ENCODE measurements at regions not wholly inside any gene's neighbourhood (a gene's known extent, or its start where the extent isn't known, plus 50 kb on each side); places are given as distances from the start of the nearest gene placed in this dataset.

- H3K9me3 Mint-ChIP-seq, result peaks cover 4 to 28% (median 12%) of the 10 kb centered on the region in 7 donors
- H3K27me3 Mint-ChIP-seq, result no peaks in the 10 kb centered on the region
- no peak for ATAC-seq (ENCODE audit: low read depth in 2 of 2)
- H3K27ac ChIP-seq (ENCODE audit: insufficient read depth, low read length, poor library complexity, severe bottlenecking), result no peak overlapping the region
- no peaks in the 10 kb centered on the region for H3K27me3 ChIP-seq (ENCODE audit: control insufficient read depth, insufficient read depth, low read length)
- H3K4me1 Mint-ChIP-seq, result no peaks in the 10 kb centered on the region
- H3K4me3 Mint-ChIP-seq, result no peak overlapping the region
- no peak for DNase-seq
- H3K4me1 ChIP-seq (ENCODE audit: control insufficient read depth, insufficient read depth, low read length, poor library complexity, severe bottlenecking), result no peaks in the 10 kb centered on the region
- H3K27ac Mint-ChIP-seq, result no peak overlapping the region
- no peaks in the 10 kb centered on the region for H3K36me3 ChIP-seq (ENCODE audit: control insufficient read depth, insufficient read depth, low read length)
- H3K36me3 Mint-ChIP-seq, result no peaks in the 10 kb centered on the region
- H3K4me3 ChIP-seq (ENCODE audit: low read depth, low read length), result no peak overlapping the region
- H3K9me3 ChIP-seq (ENCODE audit: control insufficient read depth in 2 of 2, low read length in 2 of 2), result peaks cover 3 to 16% of the 10 kb centered on the region in 2 experiments
Observed at GRCh38 chr13:90518417-90518816, 829.1 kb upstream of the MIR17HG start.

GRCh38 chr13:90519157-90519556, 828.3 kb upstream of the MIR17HG start:
- Mint-ChIP-seq H3K4me3 (no peak overlapping the region), H3K27ac (no peak overlapping the region), H3K36me3 (no peaks in the 10 kb centered on the region), H3K9me3 (peaks cover 4 to 28% (median 12%) of the 10 kb centered on the region in 7 donors), H3K27me3 (no peaks in the 10 kb centered on the region), H3K4me1 (no peaks in the 10 kb centered on the region)
- peaks cover 3 to 16% of the 10 kb centered on the region in 2 experiments for H3K9me3 ChIP-seq (ENCODE audit: control insufficient read depth in 2 of 2, low read length in 2 of 2)
- no peak for DNase-seq
- no peak overlapping the region for H3K4me3 ChIP-seq (ENCODE audit: low read depth, low read length)
- H3K27ac ChIP-seq (ENCODE audit: insufficient read depth, low read length, poor library complexity, severe bottlenecking), result no peak overlapping the region
- H3K27me3 ChIP-seq (ENCODE audit: control insufficient read depth, insufficient read depth, low read length), result no peaks in the 10 kb centered on the region
- no peaks in the 10 kb centered on the region for H3K36me3 ChIP-seq (ENCODE audit: control insufficient read depth, insufficient read depth, low read length)
- H3K4me1 ChIP-seq (ENCODE audit: control insufficient read depth, insufficient read depth, low read length, poor library complexity, severe bottlenecking), result no peaks in the 10 kb centered on the region
- no peak for ATAC-seq (ENCODE audit: low read depth in 2 of 2)

- Histone ChIP-seq H3K36me3 (ENCODE audit: control insufficient read depth, insufficient read depth, low read length) (no peaks in the 10 kb centered on the region), H3K4me3 (ENCODE audit: low read depth, low read length) (no peak overlapping the region), H3K4me1 (ENCODE audit: control insufficient read depth, insufficient read depth, low read length, poor library complexity, severe bottlenecking) (no peaks in the 10 kb centered on the region), H3K9me3 (ENCODE audit: control insufficient read depth in 2 of 2, low read length in 2 of 2) (no peaks in the 10 kb centered on the region), H3K27me3 (ENCODE audit: control insufficient read depth, insufficient read depth, low read length) (no peaks in the 10 kb centered on the region), H3K27ac (ENCODE audit: insufficient read depth, low read length, poor library complexity, severe bottlenecking) (no peak overlapping the region)
- ATAC-seq (ENCODE audit: low read depth in 2 of 2) (no peak), DNase-seq (no peak)
- Mint-ChIP-seq H3K9me3 (peaks cover 2 to 12% (median 6%) of the 10 kb centered on the region in 7 donors), H3K4me3 (no peak overlapping the region), H3K27me3 (no peaks in the 10 kb centered on the region), H3K4me1 (no peaks in the 10 kb centered on the region), H3K36me3 (no peaks in the 10 kb centered on the region), H3K27ac (no peak overlapping the region)
Observed at GRCh38 chr13:90526711-90527110, 820.8 kb upstream of the MIR17HG start.

GRCh38 chr13:90531744-90532143, 815.7 kb upstream of the MIR17HG start:
- no peak overlapping the region for H3K27ac ChIP-seq (ENCODE audit: insufficient read depth, low read length, poor library complexity, severe bottlenecking)
- DNase-seq, result no peak
- no peaks in the 10 kb centered on the region for H3K27me3 ChIP-seq (ENCODE audit: control insufficient read depth, insufficient read depth, low read length)
- ATAC-seq (ENCODE audit: low read depth in 2 of 2), result no peak
- no peaks in the 10 kb centered on the region for H3K36me3 ChIP-seq (ENCODE audit: control insufficient read depth, insufficient read depth, low read length)
- H3K9me3 ChIP-seq (ENCODE audit: control insufficient read depth in 2 of 2, low read length in 2 of 2), result no peaks in the 10 kb centered on the region
- H3K4me3 ChIP-seq (ENCODE audit: low read depth, low read length), result no peak overlapping the region
- H3K4me1 ChIP-seq (ENCODE audit: control insufficient read depth, insufficient read depth, low read length, poor library complexity, severe bottlenecking), result no peaks in the 10 kb centered on the region
- Mint-ChIP-seq H3K9me3 (peaks cover 0 to 10% (median 2%) of the 10 kb centered on the region in 7 donors), H3K4me3 (no peak overlapping the region), H3K27ac (no peak overlapping the region), H3K36me3 (no peaks in the 10 kb centered on the region), H3K4me1 (no peaks in the 10 kb centered on the region), H3K27me3 (no peaks in the 10 kb centered on the region)

GRCh38 chr13:90532861-90533492, 814.5 kb upstream of the MIR17HG start:
- no peaks in the 10 kb centered on the region for H3K4me1 ChIP-seq (ENCODE audit: control insufficient read depth, insufficient read depth, low read length, poor library complexity, severe bottlenecking)
- no peak for DNase-seq
- H3K36me3 ChIP-seq (ENCODE audit: control insufficient read depth, insufficient read depth, low read length), result no peaks in the 10 kb centered on the region
- no peaks in the 10 kb centered on the region for H3K27me3 ChIP-seq (ENCODE audit: control insufficient read depth, insufficient read depth, low read length)
- H3K4me3 ChIP-seq (ENCODE audit: low read depth, low read length), result no peak overlapping the region
- Mint-ChIP-seq H3K36me3 (no peaks in the 10 kb centered on the region), H3K27me3 (no peaks in the 10 kb centered on the region), H3K4me1 (no peaks in the 10 kb centered on the region), H3K4me3 (no peak overlapping the region), H3K9me3 (peaks cover 0 to 10% (median 0%) of the 10 kb centered on the region in 7 donors), H3K27ac (no peak overlapping the region)
- no peak for ATAC-seq (ENCODE audit: low read depth in 2 of 2)
- no peak overlapping the region for H3K27ac ChIP-seq (ENCODE audit: insufficient read depth, low read length, poor library complexity, severe bottlenecking)
- H3K9me3 ChIP-seq (ENCODE audit: control insufficient read depth in 2 of 2, low read length in 2 of 2), result no peaks in the 10 kb centered on the region

GRCh38 chr13:90533866-90534265, 813.6 kb upstream of the MIR17HG start:
- no peaks in the 10 kb centered on the region for H3K36me3 ChIP-seq (ENCODE audit: control insufficient read depth, insufficient read depth, low read length)
- no peaks in the 10 kb centered on the region for H3K27me3 ChIP-seq (ENCODE audit: control insufficient read depth, insufficient read depth, low read length)
- peaks cover 0 to 17% (median 3%) of the 10 kb centered on the region in 7 donors for H3K9me3 Mint-ChIP-seq
- no peak overlapping the region for H3K27ac ChIP-seq (ENCODE audit: insufficient read depth, low read length, poor library complexity, severe bottlenecking)
- no peak for DNase-seq
- H3K4me1 Mint-ChIP-seq, result no peaks in the 10 kb centered on the region
- no peak overlapping the region for H3K4me3 ChIP-seq (ENCODE audit: low read depth, low read length)
- no peaks in the 10 kb centered on the region for H3K36me3 Mint-ChIP-seq
- ATAC-seq (ENCODE audit: low read depth in 2 of 2), result no peak
- no peaks in the 10 kb centered on the region for H3K9me3 ChIP-seq (ENCODE audit: control insufficient read depth in 2 of 2, low read length in 2 of 2)
- no peaks in the 10 kb centered on the region for H3K4me1 ChIP-seq (ENCODE audit: control insufficient read depth, insufficient read depth, low read length, poor library complexity, severe bottlenecking)
- no peaks in the 10 kb centered on the region for H3K27me3 Mint-ChIP-seq
- no peak overlapping the region for H3K4me3 Mint-ChIP-seq
- H3K27ac Mint-ChIP-seq, result no peak overlapping the region

- no peaks in the 10 kb centered on the region for H3K36me3 ChIP-seq (ENCODE audit: control insufficient read depth, insufficient read depth, low read length)
- H3K27me3 Mint-ChIP-seq, result no peaks in the 10 kb centered on the region
- DNase-seq (no peak), ATAC-seq (ENCODE audit: low read depth in 2 of 2) (no peak)
- no peak overlapping the region for H3K27ac Mint-ChIP-seq
- no peak overlapping the region for H3K4me3 ChIP-seq (ENCODE audit: low read depth, low read length)
- no peaks in the 10 kb centered on the region for H3K4me1 Mint-ChIP-seq
- H3K4me3 Mint-ChIP-seq, result no peak overlapping the region
- H3K9me3 ChIP-seq (ENCODE audit: control insufficient read depth in 2 of 2, low read length in 2 of 2), result no peaks in the 10 kb centered on the region
- H3K9me3 Mint-ChIP-seq, result peaks cover 0 to 21% (median 7%) of the 10 kb centered on the region in 7 donors
- no peaks in the 10 kb centered on the region for H3K27me3 ChIP-seq (ENCODE audit: control insufficient read depth, insufficient read depth, low read length)
- H3K27ac ChIP-seq (ENCODE audit: insufficient read depth, low read length, poor library complexity, severe bottlenecking), result no peak overlapping the region
- H3K36me3 Mint-ChIP-seq, result no peaks in the 10 kb centered on the region
- no peaks in the 10 kb centered on the region for H3K4me1 ChIP-seq (ENCODE audit: control insufficient read depth, insufficient read depth, low read length, poor library complexity, severe bottlenecking)
Observed at GRCh38 chr13:90534617-90535370, 812.7 kb upstream of the MIR17HG start.

- no peak for ATAC-seq (ENCODE audit: low read depth in 2 of 2)
Observed at GRCh38 chr13:90535421-90535820, 812.1 kb upstream of the MIR17HG start.

More at GRCh38 chr13:90535421-90535820, 812.1 kb upstream of the MIR17HG start:
- no peak for DNase-seq
- Mint-ChIP-seq H3K4me3 (no peak overlapping the region), H3K4me1 (no peaks in the 10 kb centered on the region), H3K36me3 (no peaks in the 10 kb centered on the region), H3K27me3 (no peaks in the 10 kb centered on the region), H3K27ac (no peak overlapping the region), H3K9me3 (peaks cover 1 to 27% (median 7%) of the 10 kb centered on the region in 7 donors)
- Histone ChIP-seq H3K4me1 (ENCODE audit: control insufficient read depth, insufficient read depth, low read length, poor library complexity, severe bottlenecking) (no peaks in the 10 kb centered on the region), H3K27me3 (ENCODE audit: control insufficient read depth, insufficient read depth, low read length) (no peaks in the 10 kb centered on the region), H3K4me3 (ENCODE audit: low read depth, low read length) (no peak overlapping the region), H3K36me3 (ENCODE audit: control insufficient read depth, insufficient read depth, low read length) (no peaks in the 10 kb centered on the region), H3K27ac (ENCODE audit: insufficient read depth, low read length, poor library complexity, severe bottlenecking) (no peak overlapping the region), H3K9me3 (ENCODE audit: control insufficient read depth in 2 of 2, low read length in 2 of 2) (no peaks in the 10 kb centered on the region)

Measured in CD4-positive, CD25-positive, alpha-beta regulatory T cell (primary cell).